OCI-LY1 (cell line): ENCODE measurements at regions not wholly inside any gene's neighbourhood (a gene's known extent, or its start where the extent isn't known, plus 50 kb on each side); places are given as distances from the start of the nearest gene placed in this dataset.

ENCODE experiments used
- H2AFZ ChIP-seq: fragments of 200-600 bp; sonication (generic), shearing (Covaris generic); 2 replicates; pipeline ENCODE4 v1.6.0; 2014; ENCODE audit warnings: antibody characterized with exemption, mild to moderate bottlenecking, low read length
- H3F3A ChIP-seq: fragments of 200-600 bp; sonication (generic), shearing (Covaris generic); 2 replicates; pipeline ENCODE4 v1.6.0; 2014; ENCODE audit warnings: mild to moderate bottlenecking, antibody characterized with exemption, low read length, moderate library complexity; ENCODE audit not compliant: insufficient read depth
- H3K27ac ChIP-seq: fragments of 200-600 bp; sonication (generic); 2 replicates; pipeline ENCODE4 v1.5.1; 2014; ENCODE audit warnings: low read length, mixed run types, mild to moderate bottlenecking, low read depth; ENCODE audit not compliant: poor library complexity, severe bottlenecking
- H3K27me3 ChIP-seq: fragments of 200-600 bp; sonication (generic); 2 replicates; pipeline ENCODE4 v1.6.0; 2014; ENCODE audit warnings: antibody characterized with exemption, mild to moderate bottlenecking, low read length, moderate library complexity; ENCODE audit not compliant: insufficient read depth
- H3K36me3 ChIP-seq: fragments of 200-600 bp; sonication (generic); 2 replicates; pipeline ENCODE4 v1.6.1; 2014; ENCODE audit warnings: mild to moderate bottlenecking, antibody characterized with exemption, low read length, moderate library complexity, mixed read lengths; ENCODE audit not compliant: insufficient read depth
- H3K4me1 ChIP-seq: fragments of 200-600 bp; sonication (generic); 2 replicates; pipeline ENCODE4 v1.5.1; 2014; ENCODE audit warnings: mild to moderate bottlenecking, low read length, moderate library complexity; ENCODE audit not compliant: insufficient read depth, severe bottlenecking
- H3K4me2 ChIP-seq: fragments of 200-600 bp; sonication (generic), shearing (Covaris generic); 2 replicates; pipeline ENCODE4 v1.6.1; 2014; ENCODE audit warnings: low read length
- H3K4me3 ChIP-seq: fragments of 200-600 bp; sonication (generic); 2 replicates; pipeline ENCODE4 v1.5.1; 2014; ENCODE audit warnings: low read length, low read depth, mild to moderate bottlenecking, mixed read lengths; ENCODE audit not compliant: poor library complexity, severe bottlenecking
- H3K79me2 ChIP-seq: fragments of 200-600 bp; shearing (Covaris generic); 2 replicates; pipeline ENCODE4 v1.6.1; 2016; ENCODE audit warnings: mixed run types, low read length, mixed read lengths; ENCODE audit not compliant: insufficient read depth
- H3K9ac ChIP-seq: fragments of 200-600 bp; sonication (generic), shearing (Covaris generic); 2 replicates; pipeline ENCODE4 v1.6.1; 2014; ENCODE audit warnings: mild to moderate bottlenecking, low read length, mixed read lengths
- H3K9me2 ChIP-seq: fragments of 200-600 bp; sonication (generic), shearing (Covaris generic); 2 replicates; pipeline ENCODE4 v1.6.1; 2014; ENCODE audit warnings: low read depth, mild to moderate bottlenecking, low read length, mixed read lengths
- H3K9me3 ChIP-seq: fragments of 200-600 bp; shearing (Covaris generic); 2 replicates; pipeline ENCODE4 v1.6.1; 2014; ENCODE audit warnings: low read length, mixed read lengths
- H4K20me1 ChIP-seq: fragments of 200-600 bp; sonication (generic), shearing (Covaris generic); 2 replicates; pipeline ENCODE4 v1.6.0; 2016; ENCODE audit warnings: mild to moderate bottlenecking, low read length; ENCODE audit not compliant: insufficient read depth
- CTCF ChIP-seq: fragments of 200-600 bp; sonication (generic), shearing (Covaris generic); IDR thresholded peaks from 2 replicates; pipeline ENCODE4 v1.5.1; 2017; ENCODE audit warnings: mild to moderate bottlenecking, antibody characterized with exemption, low read length, moderate library complexity, mixed read lengths
- EZH2 ChIP-seq: fragments of 200-600 bp; sonication (generic), shearing (Covaris generic); IDR thresholded peaks from 2 replicates; pipeline ENCODE4 v1.8.0; 2017; ENCODE audit warnings: borderline replicate concordance, mixed run types, mild to moderate bottlenecking, antibody characterized with exemption, low read length, moderate library complexity, mixed read lengths

- H3F3A ChIP-seq = no peaks in the 10 kb centered on the region
- no peaks in the 10 kb centered on the region for H3K36me3 ChIP-seq
- no peaks in the 10 kb centered on the region for H4K20me1 ChIP-seq
- H3K9me3 ChIP-seq = no peaks in the 10 kb centered on the region
- no peak overlapping the region for H3K9ac ChIP-seq
- H3K4me3 ChIP-seq = no peak overlapping the region
- H3K79me2 ChIP-seq = no peaks in the 10 kb centered on the region
- no peak for TF ChIP-seq EZH2
- TF ChIP-seq CTCF = no peak
- no peak overlapping the region for H2AFZ ChIP-seq
- no peak overlapping the region for H3K4me2 ChIP-seq
- no peak overlapping the region for H3K27ac ChIP-seq
- H3K4me1 ChIP-seq = peaks cover 7% of the 10 kb centered on the region
- H3K27me3 ChIP-seq = no peaks in the 10 kb centered on the region
- H3K9me2 ChIP-seq = no peaks in the 10 kb centered on the region
These were observed 96.0 kb upstream of the VGLL4 start for GRCh38 chr3:11739706-11740105.

GRCh38 chr3:11739123-11739522 lies 95.4 kb upstream of the VGLL4 start:
- no peak for TF ChIP-seq CTCF
- TF ChIP-seq EZH2 = no peak
- peaks cover 7% of the 10 kb centered on the region for H3K4me1 ChIP-seq
- no peak overlapping the region for H3K4me2 ChIP-seq
- no peaks in the 10 kb centered on the region for H3K27me3 ChIP-seq
- H3K27ac ChIP-seq = no peak overlapping the region
- H3F3A ChIP-seq = no peaks in the 10 kb centered on the region
- no peak overlapping the region for H2AFZ ChIP-seq
- no peak overlapping the region for H3K9ac ChIP-seq
- no peaks in the 10 kb centered on the region for H3K9me3 ChIP-seq
- no peak overlapping the region for H3K4me3 ChIP-seq
- H4K20me1 ChIP-seq = no peaks in the 10 kb centered on the region
- H3K79me2 ChIP-seq = no peaks in the 10 kb centered on the region
- H3K9me2 ChIP-seq = no peaks in the 10 kb centered on the region
- H3K36me3 ChIP-seq = no peaks in the 10 kb centered on the region

- Histone ChIP-seq H3K27me3 (no peaks in the 10 kb centered on the region), H3F3A (no peaks in the 10 kb centered on the region)
- TF ChIP-seq EZH2 (no peak), CTCF (no peak)
These were observed 94.0 kb upstream of the VGLL4 start for GRCh38 chr3:11737742-11738141.

More at GRCh38 chr3:11737742-11738141, 94.0 kb upstream of the VGLL4 start:
- no peak overlapping the region for H3K4me2 ChIP-seq
- no peak overlapping the region for H3K9ac ChIP-seq
- no peaks in the 10 kb centered on the region for H3K79me2 ChIP-seq
- no peak overlapping the region for H2AFZ ChIP-seq
- peaks cover 7% of the 10 kb centered on the region for H3K4me1 ChIP-seq
- no peak overlapping the region for H3K27ac ChIP-seq
- H3K9me2 ChIP-seq = no peaks in the 10 kb centered on the region
- H3K9me3 ChIP-seq = no peaks in the 10 kb centered on the region
- H3K36me3 ChIP-seq = no peaks in the 10 kb centered on the region
- H4K20me1 ChIP-seq = no peaks in the 10 kb centered on the region
- H3K4me3 ChIP-seq = no peak overlapping the region
